ENCODE measurements at regions not wholly inside any gene's neighbourhood (a gene's known extent, or its start where the extent isn't known, plus 50 kb on each side); places are given as distances from the start of the nearest gene placed in this dataset.

DNA sequence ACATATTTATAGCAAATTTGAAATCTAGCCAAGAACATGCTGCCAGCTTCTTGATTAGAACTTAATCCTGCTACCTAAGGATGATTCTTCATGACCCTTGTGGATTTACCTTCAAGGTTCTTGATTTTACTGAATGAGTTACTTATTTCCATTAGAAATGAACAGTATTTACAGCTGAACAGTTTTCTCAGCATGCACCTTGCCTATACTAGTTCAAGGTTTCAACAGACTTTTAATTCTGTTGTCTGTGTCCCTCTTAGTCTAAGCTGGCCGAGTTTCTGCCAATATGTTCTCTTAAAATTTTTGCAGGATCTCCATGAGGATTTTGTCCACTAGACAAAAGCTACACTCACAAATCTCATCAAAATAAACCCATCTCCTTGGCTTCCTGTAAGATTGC lies 188.8 kb upstream of the ST8SIA4 start:
- TF ChIP-seq, protein P1, sequence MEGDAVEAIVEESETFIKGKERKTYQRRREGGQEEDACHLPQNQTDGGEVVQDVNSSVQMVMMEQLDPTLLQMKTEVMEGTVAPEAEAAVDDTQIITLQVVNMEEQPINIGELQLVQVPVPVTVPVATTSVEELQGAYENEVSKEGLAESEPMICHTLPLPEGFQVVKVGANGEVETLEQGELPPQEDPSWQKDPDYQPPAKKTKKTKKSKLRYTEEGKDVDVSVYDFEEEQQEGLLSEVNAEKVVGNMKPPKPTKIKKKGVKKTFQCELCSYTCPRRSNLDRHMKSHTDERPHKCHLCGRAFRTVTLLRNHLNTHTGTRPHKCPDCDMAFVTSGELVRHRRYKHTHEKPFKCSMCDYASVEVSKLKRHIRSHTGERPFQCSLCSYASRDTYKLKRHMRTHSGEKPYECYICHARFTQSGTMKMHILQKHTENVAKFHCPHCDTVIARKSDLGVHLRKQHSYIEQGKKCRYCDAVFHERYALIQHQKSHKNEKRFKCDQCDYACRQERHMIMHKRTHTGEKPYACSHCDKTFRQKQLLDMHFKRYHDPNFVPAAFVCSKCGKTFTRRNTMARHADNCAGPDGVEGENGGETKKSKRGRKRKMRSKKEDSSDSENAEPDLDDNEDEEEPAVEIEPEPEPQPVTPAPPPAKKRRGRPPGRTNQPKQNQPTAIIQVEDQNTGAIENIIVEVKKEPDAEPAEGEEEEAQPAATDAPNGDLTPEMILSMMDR (IDR thresholded peaks at IDR 0.05; ENCODE audit: low read depth, low read length, missing input control) = no peak
- no peak for TF ChIP-seq JUND (IDR thresholded peaks at IDR 0.05)
- no peak for TF ChIP-seq RAD21 (IDR thresholded peaks at IDR 0.05)
- no peak for TF ChIP-seq RXRA (IDR thresholded peaks at IDR 0.05)
- TF ChIP-seq, protein P2, sequence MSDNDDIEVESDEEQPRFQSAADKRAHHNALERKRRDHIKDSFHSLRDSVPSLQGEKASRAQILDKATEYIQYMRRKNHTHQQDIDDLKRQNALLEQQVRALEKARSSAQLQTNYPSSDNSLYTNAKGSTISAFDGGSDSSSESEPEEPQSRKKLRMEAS (IDR thresholded peaks at IDR 0.05) = no peak
- no peak for TF ChIP-seq FOXA1 (IDR thresholded peaks at IDR 0.05)
- TF ChIP-seq ATF3 (IDR thresholded peaks at IDR 0.05) = no peak
- no peak for TF ChIP-seq HNF4A (conservative IDR thresholded peaks at IDR 0.05)
- no peak for TF ChIP-seq GABPA (IDR thresholded peaks at IDR 0.05 in 1 of 2, conservative IDR thresholded peaks at IDR 0.05 in 1 of 2)
- TF ChIP-seq YY1 (IDR thresholded peaks at IDR 0.05) = no peak
- TF ChIP-seq, protein P3, sequence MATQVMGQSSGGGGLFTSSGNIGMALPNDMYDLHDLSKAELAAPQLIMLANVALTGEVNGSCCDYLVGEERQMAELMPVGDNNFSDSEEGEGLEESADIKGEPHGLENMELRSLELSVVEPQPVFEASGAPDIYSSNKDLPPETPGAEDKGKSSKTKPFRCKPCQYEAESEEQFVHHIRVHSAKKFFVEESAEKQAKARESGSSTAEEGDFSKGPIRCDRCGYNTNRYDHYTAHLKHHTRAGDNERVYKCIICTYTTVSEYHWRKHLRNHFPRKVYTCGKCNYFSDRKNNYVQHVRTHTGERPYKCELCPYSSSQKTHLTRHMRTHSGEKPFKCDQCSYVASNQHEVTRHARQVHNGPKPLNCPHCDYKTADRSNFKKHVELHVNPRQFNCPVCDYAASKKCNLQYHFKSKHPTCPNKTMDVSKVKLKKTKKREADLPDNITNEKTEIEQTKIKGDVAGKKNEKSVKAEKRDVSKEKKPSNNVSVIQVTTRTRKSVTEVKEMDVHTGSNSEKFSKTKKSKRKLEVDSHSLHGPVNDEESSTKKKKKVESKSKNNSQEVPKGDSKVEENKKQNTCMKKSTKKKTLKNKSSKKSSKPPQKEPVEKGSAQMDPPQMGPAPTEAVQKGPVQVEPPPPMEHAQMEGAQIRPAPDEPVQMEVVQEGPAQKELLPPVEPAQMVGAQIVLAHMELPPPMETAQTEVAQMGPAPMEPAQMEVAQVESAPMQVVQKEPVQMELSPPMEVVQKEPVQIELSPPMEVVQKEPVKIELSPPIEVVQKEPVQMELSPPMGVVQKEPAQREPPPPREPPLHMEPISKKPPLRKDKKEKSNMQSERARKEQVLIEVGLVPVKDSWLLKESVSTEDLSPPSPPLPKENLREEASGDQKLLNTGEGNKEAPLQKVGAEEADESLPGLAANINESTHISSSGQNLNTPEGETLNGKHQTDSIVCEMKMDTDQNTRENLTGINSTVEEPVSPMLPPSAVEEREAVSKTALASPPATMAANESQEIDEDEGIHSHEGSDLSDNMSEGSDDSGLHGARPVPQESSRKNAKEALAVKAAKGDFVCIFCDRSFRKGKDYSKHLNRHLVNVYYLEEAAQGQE (IDR thresholded peaks at IDR 0.05) = no peak
- TF ChIP-seq TAF1 (conservative IDR thresholded peaks at IDR 0.05) = no peak

Data from liver (tissue), 3 donors.